Heart left ventricle (tissue), 13 donors: ENCODE measurements at regions not wholly inside any gene's neighbourhood (a gene's known extent, or its start where the extent isn't known, plus 50 kb on each side); places are given as distances from the start of the nearest gene placed in this dataset.

Experiments used
- POLR2A ChIP-seq, 2 donors: fragments of 450-650 bp; IDR thresholded peaks; one replicate each; pipeline ENCODE4 v1.6.1; 2017; ENCODE audit warnings: antibody characterized with exemption in 2 of 2, mild to moderate bottlenecking in 2 of 2, moderate library complexity in 2 of 2
- TF ChIP-seq, protein P1 (sequence below), 12 donors: fragments of 200-600 bp; sonication (generic) in 4 of 12; IDR thresholded peaks; one replicate each; pipeline versions ENCODE4 v1.5.0 to v1.8.0; 2018 to 2022; ENCODE audit warnings: antibody characterized with exemption in 12 of 12, mild to moderate bottlenecking in 5 of 12
- donor health status: ischemic (EF 13 %, LVEDD 7.1; RV severe dilation, severe dysfunction).
- donor health status: DM: no; HTN: yes; CAD: no.
- donor health status: DM: no; HTN: no; CAD: no.
- donor health status: ischemic (EF 25% LVEDD 6.9; RV normal size, moderate dysfunction).
- donor health status: ischemic (EF 25% LVEDD 5.7; RV mildly dilated, moderate dysfunction).
- donor health status: ischemic (EF 35%, LVEDD 5.7; RV mildly dilated, moderate dysfunction).
- donor health status: nonischemic (EF 11% LVEDD 7.7; RV severe dilation, severe dysfunction).
- donor health status: DM: yes; HTN: yes; CAD: no.
- donor health status: PGD.
- donor health status: ischemic (EF 29% LVEDD 5.4; RV normal size, mild dysfunction).
- donor health status: nonischemic (EF 23%, LVEDD 6.1; RV moderate dilation, normal function).

DNA sequence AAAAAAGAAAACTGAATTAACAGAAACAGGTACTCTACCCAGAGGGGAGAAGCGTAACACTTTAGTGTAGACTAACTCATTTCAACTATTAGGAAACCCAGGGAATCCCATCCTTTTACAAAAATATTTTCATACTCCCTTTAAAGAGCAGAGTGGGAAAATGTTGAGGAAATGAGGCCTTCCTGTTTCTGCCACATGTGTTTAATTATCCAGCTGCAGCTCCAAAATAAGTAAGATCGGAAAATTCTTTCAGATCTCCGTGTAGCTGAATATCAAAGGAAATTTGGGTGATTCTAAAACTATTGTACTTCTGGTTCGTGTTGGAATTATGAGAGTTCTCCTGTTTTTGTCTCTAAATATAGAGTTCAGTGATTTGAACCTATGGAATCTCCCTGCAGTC lies 58.0 kb upstream of the CAV2 start:
- TF ChIP-seq, protein P1, sequence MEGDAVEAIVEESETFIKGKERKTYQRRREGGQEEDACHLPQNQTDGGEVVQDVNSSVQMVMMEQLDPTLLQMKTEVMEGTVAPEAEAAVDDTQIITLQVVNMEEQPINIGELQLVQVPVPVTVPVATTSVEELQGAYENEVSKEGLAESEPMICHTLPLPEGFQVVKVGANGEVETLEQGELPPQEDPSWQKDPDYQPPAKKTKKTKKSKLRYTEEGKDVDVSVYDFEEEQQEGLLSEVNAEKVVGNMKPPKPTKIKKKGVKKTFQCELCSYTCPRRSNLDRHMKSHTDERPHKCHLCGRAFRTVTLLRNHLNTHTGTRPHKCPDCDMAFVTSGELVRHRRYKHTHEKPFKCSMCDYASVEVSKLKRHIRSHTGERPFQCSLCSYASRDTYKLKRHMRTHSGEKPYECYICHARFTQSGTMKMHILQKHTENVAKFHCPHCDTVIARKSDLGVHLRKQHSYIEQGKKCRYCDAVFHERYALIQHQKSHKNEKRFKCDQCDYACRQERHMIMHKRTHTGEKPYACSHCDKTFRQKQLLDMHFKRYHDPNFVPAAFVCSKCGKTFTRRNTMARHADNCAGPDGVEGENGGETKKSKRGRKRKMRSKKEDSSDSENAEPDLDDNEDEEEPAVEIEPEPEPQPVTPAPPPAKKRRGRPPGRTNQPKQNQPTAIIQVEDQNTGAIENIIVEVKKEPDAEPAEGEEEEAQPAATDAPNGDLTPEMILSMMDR (IDR thresholded peaks at IDR 0.05), result no peak
- no peak for TF ChIP-seq POLR2A (IDR thresholded peaks at IDR 0.05)
